Hematopoietic multipotent progenitor cell treated with erythropoietin and hydrocortisone succinate and interleukin-3 and kit ligand, for 8 days (in vitro differentiated cells): ENCODE measurements at regions not wholly inside any gene's neighbourhood (a gene's known extent, or its start where the extent isn't known, plus 50 kb on each side); places are given as distances from the start of the nearest gene placed in this dataset.

Experiments
- DNase-seq: peaks from one replicate; pipeline ENCODE4 v3.0.0-alpha.2; 2015

DNA sequence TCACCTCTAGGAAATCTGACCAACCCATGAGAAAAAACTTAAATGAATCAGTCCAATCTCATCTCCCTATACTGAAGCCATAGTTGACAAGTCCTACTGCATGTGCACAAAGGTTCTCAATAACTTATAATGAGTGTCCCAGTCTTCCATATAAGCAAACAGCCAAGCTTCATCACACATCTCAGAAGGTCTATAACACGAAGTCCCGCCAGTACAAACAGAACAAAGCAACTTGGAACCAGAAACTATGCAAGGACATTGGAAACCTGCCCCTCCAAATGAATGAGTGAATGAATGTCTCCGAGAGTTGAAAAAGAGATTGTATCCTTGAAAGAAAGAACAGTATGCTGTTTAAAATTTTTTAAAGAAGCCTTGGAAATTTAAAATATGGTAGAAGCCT lies 53.6 kb upstream of the IPO9 start:
- DNase-seq = no peak

DNA sequence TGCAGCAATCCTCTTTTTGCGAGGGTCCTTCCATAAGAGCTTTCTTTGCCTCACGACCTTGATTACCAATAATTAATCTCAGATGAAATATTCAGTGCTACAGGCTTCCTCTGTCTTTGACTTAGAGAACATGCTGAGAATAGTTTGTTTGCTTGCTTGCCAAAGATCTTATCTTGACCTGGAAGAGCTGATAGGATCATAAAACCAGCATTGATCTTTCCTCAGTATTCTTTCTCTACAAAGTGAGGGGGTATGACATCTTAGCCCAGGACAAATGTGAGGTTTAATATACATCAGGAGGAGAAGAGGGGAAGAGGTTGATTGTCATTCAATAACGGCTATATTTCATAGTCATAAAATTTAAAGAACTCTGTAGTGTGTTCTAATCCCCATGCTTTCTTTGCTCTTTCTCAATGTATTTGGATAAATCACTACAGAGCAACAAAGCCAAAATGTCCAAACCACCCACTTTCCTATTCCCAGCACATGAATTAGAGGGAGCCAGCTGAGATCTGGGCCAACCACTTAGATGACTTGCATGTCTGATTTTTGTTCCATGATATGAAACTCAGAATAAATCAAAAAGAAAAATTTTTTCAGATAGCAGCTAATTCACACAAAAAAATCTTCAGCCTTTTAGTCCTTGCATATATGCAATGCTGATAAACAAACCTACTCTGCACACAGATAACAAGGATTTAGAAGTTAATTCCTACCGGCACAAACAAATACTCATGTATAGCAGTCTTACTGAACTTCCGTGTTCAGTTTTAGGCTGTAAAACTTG lies 50.5 kb upstream of the IPO9 start:
- DNase-seq = no peak
